ENCODE measurements at regions not wholly inside any gene's neighbourhood (a gene's known extent, or its start where the extent isn't known, plus 50 kb on each side); places are given as distances from the start of the nearest gene placed in this dataset.
"Not testable (repeated sequence)": the region's sequence is repeated elsewhere in the genome, so short reads cannot be mapped to it uniquely, and the experiment has no call there.

GRCh38 chr12:84415946-84416345 lies 496.7 kb downstream of the SLC6A15 start:
- Histone ChIP-seq H3K27me3 (no peaks in the 10 kb centered on the region), H3K4me3 (no peak overlapping the region), H3K27ac (no peak overlapping the region), H3K36me3 (no peaks in the 10 kb centered on the region), H3K9me3 (no peaks in the 10 kb centered on the region), H3K4me1 (no peaks in the 10 kb centered on the region)
- WGBS (ENCODE audit: insufficient coverage, low coverage, low lambda C conversion rate, missing lambda C conversion rate), result 54% methylated on average over 2 of the region's 2 CpGs
- intact Hi-C loops (cut with DNase I), result no loop called here
- no peak for ATAC-seq
- no peak for DNase-seq
- no peak for TF ChIP-seq POLR2A (IDR thresholded peaks at IDR 0.05)
- no peak for TF ChIP-seq CTCF (IDR thresholded peaks at IDR 0.05)

- Histone ChIP-seq H3K9me3 (no peaks in the 10 kb centered on the region), H3K4me3 (no peak overlapping the region), H3K27ac (no peak overlapping the region), H3K4me1 (no peaks in the 10 kb centered on the region), H3K27me3 (no peaks in the 10 kb centered on the region), H3K36me3 (no peaks in the 10 kb centered on the region)
- intact Hi-C loops (cut with DNase I), result no loop called here
- TF ChIP-seq POLR2A (IDR thresholded peaks at IDR 0.05), result no peak
- no peak for TF ChIP-seq CTCF (IDR thresholded peaks at IDR 0.05)
- DNase-seq (no peak), ATAC-seq (no peak)
- WGBS (ENCODE audit: insufficient coverage, low coverage, low lambda C conversion rate, missing lambda C conversion rate), result 23% methylated on average over 2 of the region's 2 CpGs
Measured at GRCh38 chr12:84413656-84414055, 498.9 kb downstream of the SLC6A15 start.

GRCh38 chr12:84412226-84412625 lies 500.4 kb downstream of the SLC6A15 start:
- WGBS (ENCODE audit: insufficient coverage, low coverage, low lambda C conversion rate, missing lambda C conversion rate), result 68% methylated on average over 1 of the region's 1 CpG
- intact Hi-C loops (cut with DNase I), result no loop called here
- DNase-seq, result no peak

GRCh38 chr12:84411031-84411430 lies 501.6 kb downstream of the SLC6A15 start:
- H3K4me1 ChIP-seq, result no peaks in the 10 kb centered on the region
- H3K27me3 ChIP-seq, result no peaks in the 10 kb centered on the region
- H3K4me3 ChIP-seq, result no peak overlapping the region
- H3K36me3 ChIP-seq, result no peaks in the 10 kb centered on the region
- no peak for ATAC-seq
- no peak overlapping the region for H3K27ac ChIP-seq
- WGBS (ENCODE audit: insufficient coverage, low coverage, low lambda C conversion rate, missing lambda C conversion rate), result 63% methylated on average over 3 of the region's 3 CpGs
- no peaks in the 10 kb centered on the region for H3K9me3 ChIP-seq
- TF ChIP-seq POLR2A (IDR thresholded peaks at IDR 0.05), result no peak
- no peak for TF ChIP-seq CTCF (IDR thresholded peaks at IDR 0.05)
- no peak for DNase-seq
- intact Hi-C loops (cut with DNase I), result no loop called here

More at GRCh38 chr12:84412226-84412625, 500.4 kb downstream of the SLC6A15 start:
- TF ChIP-seq CTCF (IDR thresholded peaks at IDR 0.05), result no peak
- no peak for TF ChIP-seq POLR2A (IDR thresholded peaks at IDR 0.05)
- no peaks in the 10 kb centered on the region for H3K27me3 ChIP-seq
- H3K27ac ChIP-seq, result no peak overlapping the region
- H3K4me3 ChIP-seq, result no peak overlapping the region
- no peaks in the 10 kb centered on the region for H3K4me1 ChIP-seq
- H3K36me3 ChIP-seq, result no peaks in the 10 kb centered on the region
- no peaks in the 10 kb centered on the region for H3K9me3 ChIP-seq
- ATAC-seq, result no peak

GRCh38 chr12:84408936-84409335 lies 503.7 kb downstream of the SLC6A15 start:
- H3K9me3 ChIP-seq, result no peaks in the 10 kb centered on the region
- WGBS (ENCODE audit: insufficient coverage, low coverage, low lambda C conversion rate, missing lambda C conversion rate), result 94% methylated on average over 1 of the region's 1 CpG
- TF ChIP-seq POLR2A (IDR thresholded peaks at IDR 0.05) (no peak), CTCF (IDR thresholded peaks at IDR 0.05) (no peak)
- DNase-seq, result no peak
- no peaks in the 10 kb centered on the region for H3K4me1 ChIP-seq
- no peak for ATAC-seq
- no peaks in the 10 kb centered on the region for H3K27me3 ChIP-seq
- H3K4me3 ChIP-seq, result no peak overlapping the region
- no peak overlapping the region for H3K27ac ChIP-seq
- H3K36me3 ChIP-seq, result no peaks in the 10 kb centered on the region
- intact Hi-C loops (cut with DNase I), result no loop called here

GRCh38 chr12:84406720-84407119 lies 505.9 kb downstream of the SLC6A15 start:
- DNase-seq; H3K36me3 ChIP-seq; H3K27ac ChIP-seq; H3K27me3 ChIP-seq; H3K9me3 ChIP-seq; H3K4me3 ChIP-seq; ATAC-seq; intact Hi-C loops (cut with DNase I); H3K4me1 ChIP-seq: not testable (repeated sequence)
- WGBS (ENCODE audit: insufficient coverage, low coverage, low lambda C conversion rate, missing lambda C conversion rate), result 54% methylated on average over 1 of the region's 1 CpG

All from right lobe of liver (tissue), 6 donors.